Cerebellar cortex (tissue), 1 donor: ENCODE measurements at regions not wholly inside any gene's neighbourhood (a gene's known extent, or its start where the extent isn't known, plus 50 kb on each side); places are given as distances from the start of the nearest gene placed in this dataset.
A peak's percentile ranks its signal among the peaks of the same experiment; 100 is the strongest.

Experiments
- DNase-seq: peaks from one replicate; pipeline ENCODE4 v3.0.0-alpha.2; 2015; ENCODE audit warnings: low spot score

DNA sequence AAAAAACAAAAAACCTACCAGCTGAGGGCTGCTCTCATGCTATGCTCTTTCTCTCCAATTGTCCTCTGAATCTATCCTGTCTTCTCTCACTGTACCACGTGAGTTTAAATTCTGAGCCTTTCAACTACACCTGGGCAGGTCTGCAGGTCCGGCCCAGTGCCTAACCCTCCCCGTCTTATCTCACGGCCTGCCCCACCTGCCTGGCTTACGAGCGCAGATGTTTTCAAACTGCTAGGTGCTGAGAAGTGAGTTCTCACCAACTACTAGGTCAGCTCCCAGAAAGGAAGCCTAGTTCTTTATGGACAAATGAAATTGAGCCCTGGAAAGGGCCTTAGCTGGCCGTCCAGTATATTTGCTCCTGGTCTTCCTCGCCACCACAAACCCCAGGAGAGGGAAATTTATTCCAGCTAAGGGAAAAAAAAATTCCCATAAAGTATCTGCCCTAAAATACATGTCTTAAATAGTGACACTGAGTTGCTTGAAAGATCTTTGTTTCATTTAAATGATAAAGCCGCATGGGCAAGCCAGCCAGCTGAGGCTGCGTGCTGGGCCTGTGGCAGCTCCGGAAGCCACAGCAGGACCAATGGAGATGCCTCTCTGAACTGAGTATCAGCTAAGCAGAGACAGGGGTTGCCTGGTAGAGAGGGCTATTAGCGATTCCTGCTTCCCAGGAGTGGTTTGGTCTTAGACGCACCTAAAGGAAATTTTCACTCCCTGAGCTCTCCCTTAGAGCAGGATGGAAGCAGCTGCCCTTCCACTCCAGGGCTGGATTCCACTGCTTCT lies 92.5 kb upstream of the NCK2 start:
- no peak for DNase-seq

DNA sequence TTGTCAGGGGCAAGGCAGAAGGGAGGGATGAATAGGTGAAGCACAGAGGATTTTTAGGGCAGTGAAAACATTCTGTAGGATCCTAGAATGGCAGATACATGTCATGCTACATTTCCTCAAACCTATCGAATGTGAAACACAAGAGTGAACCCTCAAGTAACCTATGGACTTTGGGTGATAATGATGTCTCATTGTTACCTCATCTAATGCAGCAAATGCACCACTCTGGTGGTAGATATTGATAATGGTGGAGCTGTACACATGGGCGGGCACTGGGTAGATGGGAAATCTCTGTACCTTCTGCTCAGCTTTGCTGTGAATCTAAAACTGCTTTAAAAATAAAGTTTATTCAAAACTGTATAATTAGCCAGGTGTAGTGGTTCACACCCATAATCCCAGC lies 95.2 kb upstream of the NCK2 start:
- no peak for DNase-seq

DNA sequence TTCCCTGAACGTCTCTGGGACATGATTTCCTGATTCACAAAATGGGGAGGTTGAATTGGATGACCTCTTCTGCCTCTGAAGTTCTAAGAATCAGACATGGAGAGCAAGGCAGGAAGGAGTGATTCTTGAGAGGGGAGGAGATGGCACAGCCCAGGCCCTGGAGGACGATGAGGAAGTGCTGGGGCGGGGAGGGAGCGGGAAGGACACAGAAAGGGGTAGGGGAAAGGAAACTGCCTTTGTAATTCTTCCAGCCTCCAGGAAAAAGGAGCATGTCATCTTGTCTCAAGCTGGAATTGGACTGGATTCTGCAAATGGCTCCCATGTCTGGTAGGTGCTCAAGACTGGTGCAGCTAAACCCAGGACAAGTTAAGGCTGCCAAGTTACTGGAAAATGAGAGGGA lies 97.0 kb upstream of the NCK2 start:
- no peak for DNase-seq

DNA sequence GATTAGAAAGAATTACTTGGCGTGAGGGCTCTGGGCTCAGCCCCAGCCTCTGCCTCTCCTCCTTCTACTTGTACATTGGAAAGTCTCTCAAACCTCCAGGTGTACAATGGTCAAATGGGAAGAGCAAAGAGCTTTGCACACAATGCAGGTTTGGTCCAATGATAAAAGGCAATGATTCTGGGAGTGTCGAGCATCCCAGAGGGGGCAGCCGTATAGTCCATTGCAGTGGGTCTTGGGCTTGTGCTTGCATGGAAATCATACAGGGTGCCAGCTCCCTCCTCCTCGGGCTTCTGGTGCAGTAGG lies 98.0 kb upstream of the NCK2 start:
- no peak for DNase-seq

DNA sequence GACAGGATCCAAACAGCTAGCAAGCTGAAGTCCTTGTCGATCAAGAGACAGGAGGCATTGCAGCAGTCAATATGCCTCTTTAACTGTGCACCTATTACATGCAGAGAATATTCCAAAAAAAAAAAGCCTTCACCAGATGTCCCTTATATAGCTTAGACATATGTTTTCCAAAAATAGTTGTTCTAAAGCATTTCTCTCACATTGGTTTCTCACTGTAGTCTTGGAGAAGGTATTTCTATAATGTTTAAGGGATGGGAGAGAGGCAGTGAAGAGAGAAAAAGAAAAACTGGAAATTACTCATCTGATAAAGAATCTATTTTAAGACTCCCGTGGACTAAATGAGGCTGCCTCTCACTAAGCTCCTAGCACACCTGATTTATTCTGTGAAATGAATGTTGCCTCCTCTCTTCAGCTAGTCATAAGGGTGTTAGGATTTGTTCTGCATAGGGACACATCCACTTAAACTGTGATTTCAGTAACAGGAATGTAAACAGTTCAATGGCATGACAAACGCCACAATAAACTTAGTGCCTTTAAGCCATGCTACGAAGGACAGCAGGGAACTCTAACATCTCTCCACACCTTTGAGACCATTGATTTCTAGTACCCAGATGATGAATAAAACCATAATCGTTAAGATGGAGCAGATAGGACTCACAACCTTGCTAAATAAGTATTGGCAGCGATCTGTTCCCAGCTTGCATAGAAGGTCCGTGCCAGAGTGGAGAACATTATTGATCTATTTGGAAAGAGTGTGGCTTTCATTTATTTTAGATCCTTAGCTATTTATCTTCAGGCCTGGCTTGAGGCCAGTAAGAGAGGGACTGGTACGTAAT lies 98.6 kb upstream of the NCK2 start:
- DNase-seq, result no peak

DNA sequence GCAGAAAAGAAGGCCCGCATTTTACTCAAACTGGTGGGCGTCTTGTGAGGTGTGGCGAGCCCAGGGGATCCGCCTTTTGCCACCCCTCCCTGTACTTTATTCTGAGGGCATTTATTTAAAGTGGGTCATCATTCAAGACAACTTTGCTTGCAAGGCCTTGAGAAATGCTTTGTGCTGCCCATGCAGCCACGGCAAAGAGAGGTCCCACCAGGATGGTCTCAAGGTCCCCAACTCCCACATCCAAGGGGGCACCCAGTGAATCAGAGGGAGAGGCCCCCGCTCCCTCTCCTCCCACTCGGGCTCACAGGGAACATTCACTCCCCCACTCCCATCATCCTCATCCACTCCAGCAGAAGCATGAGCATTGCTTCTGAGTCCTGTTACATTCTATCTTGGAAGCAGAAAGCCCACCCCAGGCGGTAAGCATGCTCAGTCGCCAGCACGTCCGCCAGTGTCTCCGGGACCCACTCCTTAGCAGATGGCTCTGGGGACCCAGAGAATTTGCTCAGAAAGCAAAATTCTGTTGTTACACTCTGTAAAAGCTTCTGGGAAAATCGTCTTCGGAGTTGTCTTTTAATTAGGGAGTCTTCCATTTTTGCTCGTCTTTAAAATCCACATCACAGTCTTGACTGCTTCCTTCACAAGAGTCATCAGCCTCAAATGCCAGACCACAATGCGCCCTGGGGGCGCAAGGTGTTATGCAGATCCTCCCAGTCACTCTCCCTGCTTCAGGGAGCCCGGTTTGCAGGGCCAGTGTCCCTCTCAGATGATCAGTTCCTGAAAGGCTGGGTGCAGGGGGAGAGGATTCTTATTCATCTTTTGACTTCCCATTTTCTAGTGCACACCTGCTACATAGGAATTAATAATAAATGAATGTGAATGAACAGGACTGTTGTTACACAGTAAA lies 99.4 kb upstream of the NCK2 start:
- DNase-seq, result no peak

DNA sequence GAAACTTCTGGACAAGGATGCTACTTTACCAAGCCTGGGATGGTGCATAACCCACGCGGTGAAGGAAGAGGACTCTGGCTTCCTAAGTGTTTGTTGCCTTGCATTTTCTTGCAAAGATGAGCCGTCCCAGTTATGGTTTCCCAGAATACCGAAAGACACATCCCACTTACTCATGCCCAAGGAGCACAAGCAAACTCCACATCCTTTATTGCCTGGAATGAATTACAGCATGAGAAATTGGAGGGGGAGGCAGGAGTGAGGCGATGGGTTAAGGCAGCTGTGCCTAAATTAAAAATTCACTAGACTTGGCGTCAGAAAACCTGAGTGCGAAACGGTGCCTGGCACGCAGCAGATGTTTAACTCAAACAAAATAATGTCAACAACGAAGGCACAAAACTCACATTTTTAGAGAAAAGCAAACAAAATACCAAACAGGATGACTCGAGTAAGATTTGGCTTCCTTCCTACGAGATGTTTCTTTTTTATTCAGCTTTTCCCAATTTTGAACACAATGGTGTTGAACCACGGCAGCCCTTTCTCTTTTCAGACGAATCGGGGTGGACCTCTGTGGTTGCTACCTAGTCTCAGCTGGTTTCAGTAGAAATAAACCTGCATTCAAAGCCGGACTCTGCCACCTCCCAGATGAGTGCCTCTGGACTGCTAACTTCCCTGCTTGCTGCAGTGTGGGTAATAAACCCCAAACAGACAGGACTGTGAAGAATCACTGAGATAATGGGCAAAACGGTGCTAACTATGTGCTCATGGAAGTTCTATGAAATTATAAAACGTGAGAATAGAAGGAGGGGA lies 100.3 kb upstream of the NCK2 start:
- DNase-seq, result no peak

DNA sequence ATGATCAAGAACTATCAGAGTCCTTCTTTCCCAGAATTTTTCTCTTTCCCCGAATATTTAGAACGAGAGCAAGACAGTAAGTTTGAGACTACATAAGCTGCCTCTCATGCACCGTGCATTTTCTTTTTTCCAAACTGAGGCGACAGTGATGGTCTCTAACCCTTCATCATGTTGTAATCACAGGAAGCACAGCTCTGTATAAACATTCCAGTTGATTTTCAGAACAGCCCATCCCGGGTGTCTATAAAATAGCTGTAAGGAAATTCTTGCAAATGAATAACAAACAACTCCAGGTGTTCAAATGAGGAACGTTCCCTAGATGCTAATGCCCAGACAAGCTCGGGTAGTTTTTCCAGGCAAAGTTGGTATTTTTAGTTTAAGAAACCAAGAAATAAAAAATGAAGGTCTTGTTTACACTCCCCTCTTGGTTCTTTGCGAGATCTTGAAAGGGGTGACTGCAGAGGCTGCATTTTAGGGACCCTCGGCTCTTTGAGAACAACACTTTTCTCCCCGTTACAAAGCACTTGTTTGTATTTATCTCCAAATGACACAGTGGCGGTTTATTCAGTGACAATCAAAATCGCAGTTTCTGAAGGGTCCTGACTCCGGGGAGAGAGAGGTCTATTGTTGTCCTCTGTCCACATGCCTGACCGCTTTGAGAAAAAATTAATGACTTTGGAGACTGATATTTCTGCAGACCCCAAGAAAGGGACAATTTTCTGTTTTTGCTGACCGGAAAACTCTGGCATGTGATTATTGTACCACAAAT lies 101.1 kb upstream of the NCK2 start:
- DNase-seq, result no peak

DNA sequence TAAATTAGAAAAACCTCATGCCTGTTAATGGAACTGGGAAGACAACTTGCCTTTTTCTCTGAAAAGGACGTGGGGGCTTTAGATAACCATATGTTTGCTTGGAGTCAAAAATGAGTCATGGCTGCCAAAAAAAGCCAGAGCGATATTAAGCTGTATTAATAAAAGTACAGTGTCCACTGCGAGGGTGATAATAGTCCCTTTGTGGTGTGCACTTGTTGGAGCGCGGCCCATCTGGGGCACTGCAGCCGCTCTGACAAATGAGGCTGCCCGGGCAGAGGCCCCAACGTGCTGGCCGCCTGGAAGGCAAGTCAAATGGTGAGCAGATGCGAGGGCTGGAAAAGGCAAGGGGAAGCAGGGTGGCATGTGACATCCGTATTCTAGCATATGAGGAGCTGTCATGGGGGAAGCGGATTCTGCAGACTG lies 103.3 kb upstream of the NCK2 start:
- DNase-seq, result peak; percentile 89

DNA sequence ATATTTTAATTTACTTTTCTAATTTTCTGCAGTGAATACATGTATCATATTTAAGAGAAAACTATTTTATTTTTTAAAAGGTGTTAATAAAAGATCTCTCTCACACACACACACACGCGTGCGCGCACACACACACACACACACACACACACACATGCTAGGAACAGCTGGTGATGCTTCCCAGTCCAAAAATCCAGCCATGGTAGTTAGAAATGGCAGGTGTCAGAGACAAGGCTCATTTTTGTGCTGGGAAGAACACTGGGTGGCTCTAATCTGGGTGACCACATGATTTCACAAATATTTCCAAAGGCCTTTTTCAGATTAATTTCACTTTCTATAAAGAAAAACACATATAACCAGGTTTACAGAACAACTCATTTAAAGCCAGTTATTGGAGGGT lies 104.5 kb upstream of the NCK2 start:
- DNase-seq, result no peak

DNA sequence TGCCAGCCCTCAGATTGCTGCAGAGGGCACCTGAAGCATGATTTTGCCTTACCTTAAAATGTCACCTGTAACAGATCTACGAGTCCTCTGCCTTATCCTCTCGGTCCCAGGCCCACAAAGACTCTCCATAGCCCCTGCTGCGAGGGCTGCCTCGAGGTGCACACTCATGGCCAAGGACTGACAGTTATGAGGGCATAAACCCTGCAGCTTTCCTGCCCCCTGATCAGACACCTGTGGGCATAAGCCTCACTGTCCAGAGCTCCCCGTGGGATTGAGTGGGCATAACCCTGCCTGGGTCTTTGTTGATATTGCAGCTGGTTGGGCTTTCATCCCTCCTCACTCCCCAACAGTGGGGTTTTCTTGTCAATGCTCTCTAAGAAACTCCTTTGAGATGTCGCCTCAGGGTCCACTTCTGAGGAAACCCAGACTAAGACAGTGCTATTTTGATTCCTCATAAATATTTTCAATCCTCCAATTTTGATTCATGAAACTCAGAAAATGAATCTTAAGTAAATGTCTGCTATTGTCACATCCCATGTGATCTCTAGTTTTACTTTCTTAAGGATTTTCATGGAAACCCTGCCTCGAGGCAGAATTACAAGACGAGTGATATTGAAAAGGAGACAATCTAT lies 108.5 kb upstream of the NCK2 start:
- no peak for DNase-seq

DNA sequence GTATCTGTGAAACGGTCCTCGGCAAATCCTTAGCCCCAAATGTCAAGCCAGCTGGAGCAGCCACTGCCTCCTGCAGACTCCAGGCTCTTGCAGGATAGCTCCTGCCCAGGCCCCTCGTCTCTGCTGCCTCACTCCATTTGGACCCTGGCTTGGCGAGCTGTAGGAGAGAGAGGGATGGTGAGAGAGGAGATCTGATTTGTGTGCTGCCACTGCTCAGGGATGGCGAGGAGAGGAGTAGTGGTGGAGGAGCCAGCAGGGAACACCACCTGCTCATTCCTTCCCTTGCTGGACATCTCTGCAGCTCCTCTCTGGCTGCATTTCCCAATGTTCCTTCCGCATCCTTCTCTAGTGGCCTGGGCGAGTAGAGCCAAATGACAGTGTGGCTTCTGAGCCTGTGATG lies 109.1 kb upstream of the NCK2 start:
- DNase-seq, result peak; percentile 92

DNA sequence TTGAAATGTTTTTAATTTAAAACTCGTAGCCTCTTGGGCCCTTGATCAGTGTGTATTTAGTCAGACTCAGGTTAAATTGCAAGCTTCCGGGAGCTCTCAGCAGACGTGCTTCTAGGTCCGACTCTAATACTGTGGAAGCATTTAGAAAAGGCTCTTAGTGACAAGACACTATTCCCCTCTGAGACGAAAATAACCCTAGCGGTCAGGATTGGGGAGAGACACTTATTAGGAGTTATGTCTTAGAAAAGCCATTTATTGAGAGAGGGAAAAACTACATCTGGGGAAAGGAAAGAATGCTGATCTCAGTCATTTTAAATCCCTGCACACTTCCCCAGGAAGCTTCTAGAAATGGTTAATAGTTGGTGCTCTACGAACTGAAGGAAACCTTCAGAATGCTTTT lies 110.5 kb upstream of the NCK2 start:
- DNase-seq, result peak; percentile 45

DNA sequence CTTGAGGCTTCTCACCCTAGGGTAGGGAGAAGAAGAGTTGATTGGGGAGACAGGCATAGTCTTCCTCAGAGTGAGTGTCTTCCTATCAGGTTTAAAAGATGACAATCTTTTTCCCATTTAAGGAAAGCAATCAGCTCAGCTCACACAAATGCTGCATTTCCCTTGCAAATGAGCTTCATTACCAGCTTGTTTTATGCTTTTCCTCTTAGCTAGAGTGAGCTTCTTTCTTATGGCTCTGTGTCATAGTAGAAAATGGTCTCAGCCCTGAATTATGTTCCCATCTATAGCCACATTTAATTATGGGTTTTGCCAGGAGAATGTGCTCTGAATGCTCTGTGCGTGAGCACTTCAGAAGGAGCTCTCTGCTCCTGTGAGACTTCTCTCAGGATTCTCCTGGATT lies 112.8 kb upstream of the NCK2 start:
- no peak for DNase-seq

DNA sequence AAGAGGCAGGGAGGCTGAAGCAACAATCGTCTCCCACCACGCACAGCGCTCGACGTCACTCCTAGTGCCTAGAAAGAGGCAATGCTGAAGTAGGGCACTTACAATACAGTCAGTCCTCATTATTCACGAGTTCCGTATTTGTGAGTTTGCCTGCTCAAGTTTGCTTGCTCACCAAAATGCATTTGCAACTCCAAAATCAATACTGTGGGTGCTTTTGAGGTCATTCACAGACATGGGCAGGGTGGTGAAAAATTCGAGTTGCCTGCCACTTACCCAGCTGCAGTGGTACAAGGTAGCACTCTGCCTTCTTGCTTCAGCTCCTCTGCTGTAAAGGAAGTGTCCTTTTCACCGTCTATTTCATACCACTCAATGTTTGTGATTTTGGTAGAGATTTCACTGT lies 113.7 kb upstream of the NCK2 start:
- no peak for DNase-seq

DNA sequence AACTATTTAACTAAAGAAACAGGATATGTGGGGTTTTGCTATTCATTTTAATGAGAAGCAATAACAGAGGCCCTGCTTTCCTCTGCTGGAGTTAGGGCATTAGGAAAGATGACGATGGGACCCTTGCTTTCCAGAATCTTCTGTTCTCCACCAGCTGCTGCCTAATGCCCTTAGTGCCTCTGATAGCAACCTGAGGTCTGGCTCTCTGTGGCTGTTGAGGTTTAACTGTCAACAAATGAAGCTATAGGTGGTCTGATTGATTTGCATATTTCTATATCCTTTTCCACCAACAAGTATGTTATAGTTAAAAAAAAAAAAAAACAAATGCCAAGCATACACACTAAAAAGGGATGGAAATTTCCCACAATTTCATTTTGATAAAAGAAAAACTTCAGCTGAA lies 115.1 kb upstream of the NCK2 start:
- DNase-seq, result no peak

DNA sequence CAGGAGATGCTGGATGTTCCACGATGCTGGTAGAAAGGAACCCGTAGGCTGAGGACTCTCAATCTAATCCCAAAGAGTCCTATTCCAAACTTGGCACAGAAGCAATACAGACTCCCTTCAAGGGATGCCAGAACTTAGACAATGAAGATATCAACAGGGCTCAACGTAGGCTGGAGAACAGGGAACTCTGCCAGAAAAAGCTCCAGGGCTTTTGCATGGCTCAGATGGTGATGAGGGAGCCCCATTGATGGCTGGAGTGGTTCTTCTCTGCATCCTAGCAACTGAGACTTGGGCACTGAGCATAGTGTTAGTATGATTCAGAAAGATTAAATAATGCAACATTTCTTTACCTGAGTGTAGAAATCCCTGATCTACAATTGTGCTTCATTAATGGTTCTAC lies 117.2 kb upstream of the NCK2 start:
- peak; percentile 31 for DNase-seq

DNA sequence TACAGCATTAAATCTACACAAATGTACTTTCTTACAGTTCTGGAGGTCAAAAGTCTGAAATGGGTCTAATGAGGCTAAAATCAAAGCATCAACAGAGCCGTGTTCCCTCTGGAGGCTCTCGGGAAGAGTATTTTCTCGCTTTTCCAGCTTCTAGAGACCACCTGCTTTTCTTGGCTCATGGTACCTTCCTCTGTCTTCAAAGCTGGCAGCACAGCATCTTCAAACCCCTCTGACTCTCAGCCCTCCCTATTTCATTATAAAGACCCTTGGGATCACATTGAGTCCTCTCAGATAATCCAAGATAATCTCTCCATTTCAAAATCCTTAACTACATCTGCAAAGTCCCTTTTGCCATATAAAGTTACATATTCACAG lies 117.8 kb upstream of the NCK2 start:
- DNase-seq, result no peak

DNA sequence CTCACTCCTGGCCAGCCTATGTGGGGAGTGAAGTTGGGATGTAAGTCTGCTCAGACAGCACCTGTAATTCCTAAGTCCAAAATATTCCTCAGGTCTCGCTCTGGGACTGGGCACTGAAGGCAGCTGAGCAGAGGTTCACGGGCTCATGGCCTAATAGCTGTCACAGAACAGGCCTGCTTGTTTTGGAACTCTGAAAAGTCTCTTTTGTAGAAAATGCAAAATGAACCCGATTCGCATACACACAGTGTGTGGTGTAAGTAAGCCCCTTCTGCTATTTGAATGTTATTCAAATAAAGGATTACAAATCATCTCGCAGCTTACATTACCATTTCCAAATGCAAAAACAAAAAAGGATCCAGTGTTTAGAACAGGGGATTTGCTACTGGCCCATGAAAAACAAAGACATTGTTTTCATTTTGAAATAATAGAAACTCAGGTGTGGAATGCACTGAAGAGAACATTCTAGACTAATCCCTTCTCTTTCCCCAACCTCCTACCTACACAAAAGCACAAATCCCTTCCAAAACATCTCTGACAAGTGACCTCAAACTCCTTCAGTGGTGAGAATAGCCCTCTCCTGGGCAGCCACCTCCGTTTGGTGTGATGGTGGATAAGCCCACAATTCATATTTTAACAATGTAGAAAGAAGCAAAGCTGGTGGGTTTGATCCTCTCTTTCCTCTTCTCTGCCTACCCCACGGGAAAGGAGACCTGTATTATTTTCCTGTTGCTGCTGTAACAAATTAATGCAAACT lies 118.3 kb upstream of the NCK2 start:
- no peak for DNase-seq

DNA sequence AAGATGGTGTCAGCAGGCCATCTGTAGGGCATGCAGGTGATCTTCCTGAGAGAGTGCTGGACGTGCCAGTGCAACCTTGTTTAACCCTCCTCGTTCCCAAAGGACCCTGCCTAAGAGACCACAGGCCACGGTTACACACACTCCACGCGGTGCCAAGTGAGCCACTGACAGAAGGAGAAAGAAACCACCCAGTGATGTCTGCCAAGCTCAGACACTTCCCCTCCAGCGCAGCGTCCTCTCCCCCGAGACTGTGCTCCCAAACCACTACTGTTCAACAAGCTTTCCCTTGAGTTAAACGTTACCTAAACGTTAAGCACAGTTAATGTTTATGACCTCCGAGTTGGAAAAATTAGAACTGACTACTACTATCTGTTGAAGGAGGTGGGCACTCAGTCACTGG lies 119.1 kb upstream of the NCK2 start:
- DNase-seq, result peak; percentile 40
